ENCODE measurements at regions not wholly inside any gene's neighbourhood (a gene's known extent, or its start where the extent isn't known, plus 50 kb on each side); places are given as distances from the start of the nearest gene placed in this dataset.

GRCh38 chr14:31970744-31971143 lies 106.4 kb upstream of the ARHGAP5 start:
- TF ChIP-seq, protein P1, sequence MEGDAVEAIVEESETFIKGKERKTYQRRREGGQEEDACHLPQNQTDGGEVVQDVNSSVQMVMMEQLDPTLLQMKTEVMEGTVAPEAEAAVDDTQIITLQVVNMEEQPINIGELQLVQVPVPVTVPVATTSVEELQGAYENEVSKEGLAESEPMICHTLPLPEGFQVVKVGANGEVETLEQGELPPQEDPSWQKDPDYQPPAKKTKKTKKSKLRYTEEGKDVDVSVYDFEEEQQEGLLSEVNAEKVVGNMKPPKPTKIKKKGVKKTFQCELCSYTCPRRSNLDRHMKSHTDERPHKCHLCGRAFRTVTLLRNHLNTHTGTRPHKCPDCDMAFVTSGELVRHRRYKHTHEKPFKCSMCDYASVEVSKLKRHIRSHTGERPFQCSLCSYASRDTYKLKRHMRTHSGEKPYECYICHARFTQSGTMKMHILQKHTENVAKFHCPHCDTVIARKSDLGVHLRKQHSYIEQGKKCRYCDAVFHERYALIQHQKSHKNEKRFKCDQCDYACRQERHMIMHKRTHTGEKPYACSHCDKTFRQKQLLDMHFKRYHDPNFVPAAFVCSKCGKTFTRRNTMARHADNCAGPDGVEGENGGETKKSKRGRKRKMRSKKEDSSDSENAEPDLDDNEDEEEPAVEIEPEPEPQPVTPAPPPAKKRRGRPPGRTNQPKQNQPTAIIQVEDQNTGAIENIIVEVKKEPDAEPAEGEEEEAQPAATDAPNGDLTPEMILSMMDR (conservative IDR thresholded peaks at IDR 0.05 in 1 of 2, IDR thresholded peaks at IDR 0.05 in 1 of 2; ENCODE audit: low read depth in 1 of 2, low read length in 2 of 2): no peak
- no peak for TF ChIP-seq EZH2 (IDR thresholded peaks at IDR 0.05; ENCODE audit: low read length, missing control alignments)

Measured in fibroblast of lung (primary cell).